Suprapubic skin (tissue), 4 donors: ENCODE measurements at regions not wholly inside any gene's neighbourhood (a gene's known extent, or its start where the extent isn't known, plus 50 kb on each side); places are given as distances from the start of the nearest gene placed in this dataset.

Source experiments
- CTCF ChIP-seq, 2 donors: fragments of 200-600 bp in 1 of 2; fragments of 450-650 bp in 1 of 2; sonication (generic) in 1 of 2; IDR thresholded peaks; one replicate each; pipeline ENCODE4 v1.5.1; 2016 to 2019; ENCODE audit warnings: antibody characterized with exemption in 2 of 2, mild to moderate bottlenecking in 1 of 2, moderate library complexity in 1 of 2
- POLR2A ChIP-seq, 2 donors: fragments of 450-650 bp; IDR thresholded peaks; one replicate each; pipeline ENCODE4 v1.6.1; 2017; ENCODE audit warnings: antibody characterized with exemption in 2 of 2, mild to moderate bottlenecking in 2 of 2, moderate library complexity in 2 of 2
- POLR2AphosphoS5 ChIP-seq, 3 donors: sonication (generic); formaldehyde crosslinking; IDR thresholded peaks; one replicate each; pipeline ENCODE4 v1.6.1; 2017; ENCODE audit warnings: antibody characterized with exemption in 3 of 3

GRCh38 chr12:98417266-98417665, 98.1 kb upstream of the TMPO start:
- no peak for TF ChIP-seq CTCF (IDR thresholded peaks at IDR 0.05)
- no peak for TF ChIP-seq POLR2AphosphoS5 (IDR thresholded peaks at IDR 0.05)
- no peak for TF ChIP-seq POLR2A (IDR thresholded peaks at IDR 0.05)
